GM12878 (cell line): ENCODE measurements at regions not wholly inside any gene's neighbourhood (a gene's known extent, or its start where the extent isn't known, plus 50 kb on each side); places are given as distances from the start of the nearest gene placed in this dataset.

Source experiments
- ATAC-seq: fragments of 200-7000 bp; cut with Tn5 transposase; 3 replicates; pipeline ENCODE4 v1.9.1; 2020; ENCODE audit warnings: mild to moderate bottlenecking, moderate library complexity
- BruUV-seq: library from RNA; stranded (reverse); fragments of 400-500 nt; replicated peaks from 2 replicates; lab custom pipeline; 2021; lab: Mats Ljungman, UMichigan
- CTCF ChIA-PET: fragments of 300-600 bp; sonication (Branson Sonifier 250); formaldehyde crosslinking; extraction: SDS; loops from one replicate; lab custom pipeline; 2021; ENCODE audit warnings: inconsistent platforms; lab: Yijun Ruan, JAX
- POLR2A ChIA-PET: fragments of 350-600 bp; formaldehyde crosslinking; extraction: SDS; loops from one replicate; lab custom pipeline; 2021; ENCODE audit warnings: inconsistent platforms; lab: Charles Lee
- RAD21 ChIA-PET: fragments of 300-600 bp; sonication (Branson Sonifier 250); formaldehyde crosslinking; loops from one replicate; lab custom pipeline; 2023; ENCODE audit warnings: antibody characterized with exemption; ENCODE audit not compliant: unreplicated experiment; lab: Charles Lee
- SMC1A ChIA-PET: fragments of 300-600 bp; sonication (Branson Sonifier 250); formaldehyde crosslinking; loops from one replicate; lab custom pipeline; 2023; ENCODE audit not compliant: unreplicated experiment, uncharacterized antibody; lab: Charles Lee
- DNase-seq: peaks from one replicate; pipeline ENCODE4 v3.0.0-alpha.2; 2011; ENCODE audit warnings: low read depth, low spot score
- FAIRE-seq: peaks from 3 replicates; lab custom pipeline; 2011; peaks lifted over from hg19 to GRCh38; lab: Jason Lieb, UNC
- H2AFZ ChIP-seq: 2 replicates; pipeline ENCODE4 v1.6.0; 2011; ENCODE audit warnings: low read depth, low read length, control low read depth; ENCODE audit not compliant: control insufficient read depth
- H3K27ac ChIP-seq: 2 replicates; pipeline ENCODE4 v1.5.1; 2011; ENCODE audit warnings: control low read depth; ENCODE audit not compliant: control insufficient read depth, insufficient read depth
- H3K27me3 ChIP-seq, 2 experiments: replicated peaks in 1 of 2; 2 replicates each; pipeline versions ENCODE4 v1.6.0 to v1.6.1; 2011; ENCODE audit warnings: low read length in 1 of 2; ENCODE audit not compliant: control insufficient read depth in 2 of 2, insufficient read depth in 2 of 2
- H3K36me3 ChIP-seq, 2 experiments: 2 replicates each; pipeline ENCODE4 v1.5.1; 2011; ENCODE audit warnings: low read length in 1 of 2; ENCODE audit not compliant: control insufficient read depth in 2 of 2, insufficient read depth in 2 of 2
- H3K4me1 ChIP-seq: 2 replicates; pipeline ENCODE4 v1.6.1; 2011; ENCODE audit warnings: mild to moderate bottlenecking, low read length, moderate library complexity, mixed read lengths; ENCODE audit not compliant: control insufficient read depth, insufficient read depth
- H3K4me2 ChIP-seq: 2 replicates; pipeline ENCODE4 v1.6.0; 2011; ENCODE audit warnings: control low read depth; ENCODE audit not compliant: control insufficient read depth, insufficient read depth
- H3K4me3 ChIP-seq: fragments of 200-600 bp; sonication (generic); 2 replicates; pipeline ENCODE4 v1.5.1; 2016
- H3K79me2 ChIP-seq: 2 replicates; pipeline ENCODE4 v1.6.0; 2011; ENCODE audit warnings: low read length; ENCODE audit not compliant: control insufficient read depth, insufficient read depth
- H3K9ac ChIP-seq: 2 replicates; pipeline ENCODE4 v1.8.0; 2011; ENCODE audit warnings: low read length, control low read depth, mixed read lengths; ENCODE audit not compliant: control insufficient read depth, insufficient read depth
- H3K9me3 ChIP-seq: replicated peaks from 3 replicates; pipeline ENCODE4 v1.5.1; 2011; ENCODE audit warnings: mild to moderate bottlenecking, low read length; ENCODE audit not compliant: control insufficient read depth, insufficient read depth
- H4K20me1 ChIP-seq: 2 replicates; pipeline ENCODE4 v1.6.0; 2011; ENCODE audit not compliant: control insufficient read depth, insufficient read depth
- CEBPB ChIP-seq, 2 experiments: fragments of 150-350 bp in 1 of 2; IDR thresholded peaks; 2 replicates each; pipeline ENCODE4 v1.6.1; 2012 to 2014; ENCODE audit warnings: low read depth in 2 of 2, low read length in 2 of 2, borderline replicate concordance in 1 of 2, inconsistent platforms in 1 of 2
- CHD4 ChIP-seq: fragments of 200-600 bp; sonication (generic); IDR thresholded peaks from 2 replicates; pipeline ENCODE4 v1.6.1; 2016; ENCODE audit warnings: mild to moderate bottlenecking
- EGR1 ChIP-seq, 2 experiments: IDR thresholded peaks; 1 replicate in 1 of 2; 2 replicates in 1 of 2; pipeline ENCODE4 v1.6.1; 2011 to 2012; ENCODE audit warnings: low read depth in 2 of 2, low read length in 2 of 2, borderline replicate concordance in 1 of 2, mild to moderate bottlenecking in 1 of 2, moderate library complexity in 1 of 2
- ESRRA ChIP-seq: IDR thresholded peaks from 2 replicates; pipeline ENCODE4 v1.6.1; 2012; ENCODE audit warnings: mild to moderate bottlenecking, low read length, improper control_type of control experiment
- HCFC1 ChIP-seq: fragments of 150-350 bp; IDR thresholded peaks from 2 replicates; pipeline ENCODE4 v1.6.1; 2014; ENCODE audit warnings: low read length
- HDAC6 ChIP-seq: fragments of 200-600 bp; sonication (generic); IDR thresholded peaks from one replicate; pipeline ENCODE4 v1.8.0; 2017; ENCODE audit warnings: antibody characterized with exemption; ENCODE audit not compliant: unreplicated experiment
- IRF4 ChIP-seq: IDR thresholded peaks from 2 replicates; pipeline ENCODE4 v1.6.1; 2011; ENCODE audit warnings: low read depth, low read length
- KLF5 ChIP-seq: fragments of 450-650 bp; IDR thresholded peaks from 2 replicates; pipeline ENCODE4 v1.6.1; 2014; ENCODE audit warnings: mild to moderate bottlenecking; ENCODE audit not compliant: partially characterized antibody
- NFYB ChIP-seq: IDR thresholded peaks from 2 replicates; pipeline ENCODE4 v1.6.1; 2011; ENCODE audit warnings: low read depth, mild to moderate bottlenecking, low read length, improper control_type of control experiment, moderate library complexity; ENCODE audit not compliant: insufficient read depth
- SIN3A ChIP-seq: IDR thresholded peaks from 2 replicates; pipeline ENCODE4 v1.6.1; 2012; ENCODE audit warnings: low read depth, low read length, improper control_type of control experiment
- SKIL ChIP-seq: fragments of 450-650 bp; IDR thresholded peaks from 2 replicates; pipeline ENCODE4 v1.6.1; 2017; ENCODE audit warnings: mild to moderate bottlenecking, low read depth, inconsistent platforms; ENCODE audit not compliant: poor library complexity, severe bottlenecking
- ZNF274 ChIP-seq: IDR thresholded peaks from one replicate; pipeline ENCODE4 v1.8.0; 2011; ENCODE audit not compliant: insufficient read length, insufficient read depth
- WGBS: methylation state at CpG from one replicate; pipeline ENCODE4 v1.1.6; 2016; ENCODE audit warnings: low lambda C conversion rate; ENCODE audit not compliant: insufficient replicate concordance, insufficient coverage; ENCODE audit errors: missing lambda C conversion rate; 5-methylcytosine and 5-hydroxymethylcytosine counted together
- in situ Hi-C: fragments of 300-500 bp; cut with MboI; formaldehyde crosslinking; loops from 9 replicates; pipeline ENCODE4 v1.14.3; 2018; ENCODE audit warnings: mixed read lengths
- intact Hi-C: fragments of 100-400 bp; cut with micrococcal nuclease; formaldehyde crosslinking; loops from one replicate; pipeline ENCODE4 v1.14.2; 2022; ENCODE audit not compliant: unreplicated experiment
- TF ChIP-seq, protein P1 (sequence below): IDR thresholded peaks from 2 replicates; pipeline ENCODE4 v1.6.1; 2012; ENCODE audit warnings: improper control_type of control experiment, low read depth, low read length; ENCODE audit not compliant: insufficient replicate concordance

GRCh38 chr12:74264692-74265091, 272.9 kb upstream of the ATXN7L3B start:
- H3K4me3 ChIP-seq: no peak overlapping the region
- ChIA-PET POLR2A (no interaction called here), SMC1A (no interaction called here), RAD21 (no interaction called here), CTCF (no interaction called here)
- no peak overlapping the region for H3K9ac ChIP-seq
- in situ Hi-C loops (no loop called here), intact Hi-C loops (no loop called here)
- FAIRE-seq (no peak), DNase-seq (no peak), ATAC-seq (no peak)
- H3K27ac ChIP-seq: no peak overlapping the region
- H4K20me1 ChIP-seq: no peaks in the 10 kb centered on the region
- H3K27me3 ChIP-seq: no peaks in the 10 kb centered on the region
- no peaks in the 10 kb centered on the region for H3K9me3 ChIP-seq
- no peak overlapping the region for H2AFZ ChIP-seq
- TF ChIP-seq SIN3A (no peak), HCFC1 (no peak), CHD4 (no peak), HDAC6 (no peak), EGR1 (IDR thresholded peaks at IDR 0.05; ENCODE audit: borderline replicate concordance in 1 of 2, low read depth in 2 of 2, low read length in 2 of 2) (no peak), SKIL (no peak), CEBPB (IDR thresholded peaks at IDR 0.05; ENCODE audit: borderline replicate concordance in 1 of 2, low read depth in 2 of 2, low read length in 2 of 2) (no peak), ESRRA (no peak), KLF5 (no peak), IRF4 (no peak), ZNF274 (no peak), NFYB (no peak)
- TF ChIP-seq, protein P1, sequence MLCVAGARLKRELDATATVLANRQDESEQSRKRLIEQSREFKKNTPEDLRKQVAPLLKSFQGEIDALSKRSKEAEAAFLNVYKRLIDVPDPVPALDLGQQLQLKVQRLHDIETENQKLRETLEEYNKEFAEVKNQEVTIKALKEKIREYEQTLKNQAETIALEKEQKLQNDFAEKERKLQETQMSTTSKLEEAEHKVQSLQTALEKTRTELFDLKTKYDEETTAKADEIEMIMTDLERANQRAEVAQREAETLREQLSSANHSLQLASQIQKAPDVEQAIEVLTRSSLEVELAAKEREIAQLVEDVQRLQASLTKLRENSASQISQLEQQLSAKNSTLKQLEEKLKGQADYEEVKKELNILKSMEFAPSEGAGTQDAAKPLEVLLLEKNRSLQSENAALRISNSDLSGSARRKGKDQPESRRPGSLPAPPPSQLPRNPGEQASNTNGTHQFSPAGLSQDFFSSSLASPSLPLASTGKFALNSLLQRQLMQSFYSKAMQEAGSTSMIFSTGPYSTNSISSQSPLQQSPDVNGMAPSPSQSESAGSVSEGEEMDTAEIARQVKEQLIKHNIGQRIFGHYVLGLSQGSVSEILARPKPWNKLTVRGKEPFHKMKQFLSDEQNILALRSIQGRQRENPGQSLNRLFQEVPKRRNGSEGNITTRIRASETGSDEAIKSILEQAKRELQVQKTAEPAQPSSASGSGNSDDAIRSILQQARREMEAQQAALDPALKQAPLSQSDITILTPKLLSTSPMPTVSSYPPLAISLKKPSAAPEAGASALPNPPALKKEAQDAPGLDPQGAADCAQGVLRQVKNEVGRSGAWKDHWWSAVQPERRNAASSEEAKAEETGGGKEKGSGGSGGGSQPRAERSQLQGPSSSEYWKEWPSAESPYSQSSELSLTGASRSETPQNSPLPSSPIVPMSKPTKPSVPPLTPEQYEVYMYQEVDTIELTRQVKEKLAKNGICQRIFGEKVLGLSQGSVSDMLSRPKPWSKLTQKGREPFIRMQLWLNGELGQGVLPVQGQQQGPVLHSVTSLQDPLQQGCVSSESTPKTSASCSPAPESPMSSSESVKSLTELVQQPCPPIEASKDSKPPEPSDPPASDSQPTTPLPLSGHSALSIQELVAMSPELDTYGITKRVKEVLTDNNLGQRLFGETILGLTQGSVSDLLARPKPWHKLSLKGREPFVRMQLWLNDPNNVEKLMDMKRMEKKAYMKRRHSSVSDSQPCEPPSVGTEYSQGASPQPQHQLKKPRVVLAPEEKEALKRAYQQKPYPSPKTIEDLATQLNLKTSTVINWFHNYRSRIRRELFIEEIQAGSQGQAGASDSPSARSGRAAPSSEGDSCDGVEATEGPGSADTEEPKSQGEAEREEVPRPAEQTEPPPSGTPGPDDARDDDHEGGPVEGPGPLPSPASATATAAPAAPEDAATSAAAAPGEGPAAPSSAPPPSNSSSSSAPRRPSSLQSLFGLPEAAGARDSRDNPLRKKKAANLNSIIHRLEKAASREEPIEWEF: no peak
- 61% methylated on average over 15 of the region's 15 CpGs for WGBS
- H3K36me3 ChIP-seq: no peaks in the 10 kb centered on the region
- no peaks in the 10 kb centered on the region for H3K79me2 ChIP-seq
- H3K4me1 ChIP-seq: no peaks in the 10 kb centered on the region
- H3K4me2 ChIP-seq: no peak overlapping the region
- BruUV-seq: no TSS peak
